Thyroid gland (tissue), 4 donors: ENCODE measurements at regions not wholly inside any gene's neighbourhood (a gene's known extent, or its start where the extent isn't known, plus 50 kb on each side); places are given as distances from the start of the nearest gene placed in this dataset.

ENCODE experiments used
- CTCF ChIP-seq, 6 experiments: fragments of 200-600 bp in 3 of 6; fragments of 450-650 bp in 3 of 6; sonication (generic) in 3 of 6; IDR thresholded peaks; one replicate each; pipeline ENCODE4 v1.5.1; 2016 to 2019; ENCODE audit warnings: antibody characterized with exemption in 6 of 6, mild to moderate bottlenecking in 2 of 6, inconsistent platforms in 1 of 6, moderate library complexity in 1 of 6
- POLR2A ChIP-seq, 2 donors: fragments of 450-650 bp; IDR thresholded peaks; one replicate each; pipeline ENCODE4 v1.6.1; 2017; ENCODE audit warnings: antibody characterized with exemption in 2 of 2, mild to moderate bottlenecking in 2 of 2, moderate library complexity in 1 of 2

GRCh38 chr15:81558056-81558455 is 184.0 kb upstream of the TMC3 start:
- TF ChIP-seq CTCF (IDR thresholded peaks at IDR 0.05): no peak
- TF ChIP-seq POLR2A (IDR thresholded peaks at IDR 0.05): no peak
